ENCODE measurements at regions not wholly inside any gene's neighbourhood (a gene's known extent, or its start where the extent isn't known, plus 50 kb on each side); places are given as distances from the start of the nearest gene placed in this dataset.
A peak's percentile ranks its signal among the peaks of the same experiment; 100 is the strongest.

DNA sequence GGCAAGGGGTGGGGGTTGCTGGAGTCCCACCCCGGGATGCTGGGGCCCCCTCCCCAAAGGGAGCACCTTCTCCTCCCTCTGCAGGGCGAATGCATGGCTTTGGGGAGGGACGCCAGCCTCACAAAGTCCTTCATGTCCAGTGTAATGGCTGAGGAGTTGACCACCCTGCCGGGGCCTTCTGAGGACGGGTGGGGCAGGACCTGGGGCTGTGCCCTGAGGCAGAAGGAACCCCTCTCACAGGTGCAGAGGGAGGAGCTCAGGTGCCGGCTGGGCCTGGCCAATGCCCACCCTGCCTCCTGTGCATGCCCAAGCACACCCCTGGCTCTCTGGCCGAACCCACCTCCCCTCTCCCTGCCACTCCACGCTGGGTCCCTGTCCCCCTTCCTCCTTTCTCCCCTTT is 64.3 kb upstream of the RNU6ATAC start:
- DNase-seq = no peak

- no peak for DNase-seq
Observed at GRCh38 chr9:134229466-134230091, 65.2 kb upstream of the RNU6ATAC start.

- peak; percentile 69 for DNase-seq
Observed at GRCh38 chr9:134230092-134230941, 66.0 kb upstream of the RNU6ATAC start.

DNA sequence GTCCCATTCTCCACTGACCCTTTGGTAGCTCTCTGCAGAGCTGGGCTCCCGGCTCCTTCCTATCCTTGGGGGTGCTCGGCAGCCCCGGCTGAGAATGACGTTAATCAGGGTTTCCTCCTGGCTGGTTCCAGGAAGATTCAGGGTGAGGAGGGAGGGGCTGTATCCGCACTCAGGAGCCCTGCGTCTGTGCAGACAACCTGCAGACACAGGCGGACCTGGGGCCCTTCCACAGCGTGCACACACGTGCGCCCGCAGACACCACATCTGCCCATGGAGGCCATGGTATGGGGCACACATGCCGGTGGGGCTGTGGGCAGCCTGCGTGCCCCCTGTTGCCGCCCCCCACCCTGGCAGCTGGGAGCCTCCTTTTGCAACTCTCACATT is 66.6 kb upstream of the RNU6ATAC start:
- DNase-seq = no peak

DNA sequence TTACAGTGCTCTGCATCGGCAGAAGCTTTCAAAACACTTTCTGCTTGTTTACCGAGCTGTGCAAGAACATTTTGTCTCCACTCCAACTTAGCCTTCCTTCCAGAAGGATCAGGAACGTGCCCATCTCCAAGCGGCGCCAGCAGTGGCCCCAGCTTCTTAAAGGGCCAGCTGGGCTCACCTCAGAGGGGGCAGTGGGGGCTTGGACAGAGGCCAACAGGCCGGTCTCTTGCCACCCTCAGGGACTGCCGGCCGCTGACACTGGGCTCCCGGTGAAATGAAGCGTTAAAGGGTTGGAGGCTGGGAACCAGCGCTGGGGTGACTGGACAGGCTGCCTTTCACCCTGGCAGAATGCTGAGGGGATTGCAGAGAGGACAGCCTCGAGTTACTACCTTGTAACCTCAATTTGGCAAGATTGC is 67.0 kb upstream of the RNU6ATAC start:
- DNase-seq = no peak

DNA sequence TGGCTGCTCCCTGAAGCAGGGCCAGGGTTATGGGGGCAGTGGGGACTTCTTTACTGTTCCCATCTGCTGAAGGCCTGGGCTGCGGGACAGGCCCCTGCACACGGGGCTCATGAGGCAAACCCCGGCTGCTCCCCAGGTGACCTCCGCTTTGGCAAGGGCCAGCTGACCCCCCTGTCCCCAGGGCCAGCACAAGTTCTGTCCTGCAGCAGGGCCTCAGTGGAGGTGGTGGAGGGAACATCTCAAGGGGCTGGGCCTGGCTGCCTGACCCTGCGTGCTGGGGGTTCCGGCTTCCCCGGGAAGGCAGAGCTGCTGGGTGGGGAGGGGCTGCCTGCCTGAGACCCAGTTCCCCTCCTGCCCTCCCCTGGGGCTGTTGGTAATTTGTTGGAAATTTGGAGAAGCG is 67.4 kb upstream of the RNU6ATAC start:
- DNase-seq = no peak

DNA sequence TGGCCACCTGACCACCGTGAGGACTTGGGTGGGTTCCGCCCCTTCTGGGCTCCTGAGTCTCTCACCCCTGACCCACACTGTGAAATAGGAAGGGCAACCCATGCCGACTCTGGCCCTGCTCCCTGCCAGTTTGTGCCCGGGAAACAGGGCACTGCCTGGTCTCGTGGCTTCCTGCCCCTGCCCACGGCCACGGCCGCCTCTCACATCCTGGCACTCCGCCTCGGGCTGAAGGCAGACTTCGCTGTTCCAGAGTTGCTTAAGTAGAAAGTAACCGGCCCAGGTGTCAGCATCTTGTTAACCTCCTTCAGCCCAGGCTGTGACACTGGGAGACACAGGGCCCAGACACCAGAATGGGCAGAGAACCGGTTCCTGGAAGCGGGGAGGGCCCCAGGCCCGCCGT is 68.7 kb upstream of the RNU6ATAC start:
- DNase-seq = no peak

DNA sequence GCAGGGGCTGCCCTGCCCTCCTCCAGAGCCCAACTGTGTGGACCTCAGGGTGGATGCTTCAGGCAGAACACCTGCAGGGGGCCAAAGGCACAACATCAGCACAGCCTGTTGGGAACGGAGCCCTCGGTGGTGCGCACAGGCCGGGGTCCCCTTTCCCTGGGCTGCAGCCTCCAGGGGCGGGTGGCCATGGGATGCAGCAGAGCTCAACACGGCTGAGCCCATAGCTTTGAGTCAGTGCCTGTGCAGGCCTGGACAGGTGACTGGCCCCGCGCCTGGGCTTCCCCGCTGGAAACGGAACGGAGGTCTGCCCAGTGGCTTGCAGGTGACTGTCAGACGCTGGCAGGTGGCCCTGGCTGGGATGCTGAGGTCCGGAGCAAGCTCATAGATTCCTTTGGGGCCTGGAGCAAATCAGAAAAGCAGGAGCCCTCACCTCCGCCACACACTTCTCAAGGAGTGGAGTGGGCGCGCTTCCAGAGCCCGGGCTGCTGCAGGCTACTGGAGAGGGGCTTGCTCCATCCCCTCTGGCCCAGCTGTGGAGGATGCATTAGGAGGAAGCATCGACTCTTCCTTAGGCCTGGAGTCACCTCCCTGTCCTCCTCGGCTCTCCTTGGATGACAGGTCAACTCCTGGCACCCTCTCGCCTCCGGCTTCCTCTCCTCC is 69.8 kb upstream of the RNU6ATAC start:
- DNase-seq = no peak

- no peak for DNase-seq
Observed at GRCh38 chr9:134234687-134235359, 70.5 kb upstream of the RNU6ATAC start.

DNA sequence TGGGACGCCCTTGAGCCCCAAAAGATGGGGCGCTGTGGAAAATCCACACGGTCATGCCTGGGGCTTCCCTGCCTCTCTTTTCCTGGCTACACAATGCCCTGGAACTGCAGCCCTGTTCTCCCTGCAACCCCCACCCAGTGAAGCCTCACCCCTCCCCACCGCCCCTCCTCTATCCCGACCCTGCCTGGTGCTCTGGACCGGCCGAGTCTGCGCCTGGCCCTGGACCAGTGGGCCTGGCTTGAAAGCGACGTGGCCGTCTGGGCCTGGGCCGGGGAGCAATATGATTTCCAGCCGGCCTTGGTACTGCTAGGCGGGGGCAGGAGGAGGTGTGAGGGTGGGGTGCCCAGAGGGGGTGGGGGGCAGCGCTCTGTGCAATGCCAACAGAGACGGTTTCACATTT is 71.0 kb upstream of the RNU6ATAC start:
- no peak for DNase-seq

GRCh38 chr9:134236001-134236421 is 71.6 kb upstream of the RNU6ATAC start:
- no peak for DNase-seq

DNA sequence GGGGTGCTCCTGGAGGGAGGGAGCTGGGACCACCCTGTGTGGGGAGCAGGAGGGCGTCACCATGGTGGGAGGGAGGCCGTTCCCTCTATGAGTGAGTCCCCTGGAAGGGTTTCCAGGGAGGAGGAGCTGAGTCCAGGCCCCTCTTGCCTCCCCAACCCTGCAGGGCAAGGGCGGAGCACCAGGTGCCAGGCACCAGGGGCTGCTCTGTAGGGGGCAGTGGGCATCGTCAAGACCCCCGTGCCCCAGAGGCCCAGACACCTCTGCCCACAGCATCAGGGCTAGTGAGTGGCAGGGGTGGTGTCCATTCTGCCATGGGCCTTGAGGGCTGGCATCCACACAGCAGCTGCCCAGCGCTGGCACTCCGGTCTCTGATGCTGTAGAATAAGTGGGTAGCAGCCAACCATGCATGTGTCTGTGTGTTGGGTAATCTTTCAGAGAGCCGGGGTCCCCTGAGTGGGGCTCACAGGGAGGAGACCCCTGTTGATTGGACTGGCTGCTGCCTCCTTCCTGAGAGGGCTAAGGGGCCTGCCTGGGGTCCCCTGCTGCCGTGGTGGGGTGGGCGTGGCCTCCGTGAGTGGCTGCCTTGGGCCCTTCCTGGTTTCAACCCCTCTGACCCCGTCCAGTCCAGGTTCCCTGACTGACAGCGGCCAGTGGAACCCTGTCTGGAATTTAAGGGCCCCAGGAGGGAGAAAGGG is 72.7 kb upstream of the RNU6ATAC start:
- no peak for DNase-seq

- no peak for DNase-seq
Observed at GRCh38 chr9:134237630-134238265, 73.4 kb upstream of the RNU6ATAC start.

GRCh38 chr9:134239130-134239903 is 75.0 kb upstream of the RNU6ATAC start:
- DNase-seq = no peak

- DNase-seq = no peak
Observed at GRCh38 chr9:134239939-134240338, 75.6 kb upstream of the RNU6ATAC start.

GRCh38 chr9:134240361-134240760 is 76.0 kb upstream of the RNU6ATAC start:
- no peak for DNase-seq

GRCh38 chr9:134242706-134243105 is 78.3 kb upstream of the RNU6ATAC start:
- no peak for DNase-seq

DNA sequence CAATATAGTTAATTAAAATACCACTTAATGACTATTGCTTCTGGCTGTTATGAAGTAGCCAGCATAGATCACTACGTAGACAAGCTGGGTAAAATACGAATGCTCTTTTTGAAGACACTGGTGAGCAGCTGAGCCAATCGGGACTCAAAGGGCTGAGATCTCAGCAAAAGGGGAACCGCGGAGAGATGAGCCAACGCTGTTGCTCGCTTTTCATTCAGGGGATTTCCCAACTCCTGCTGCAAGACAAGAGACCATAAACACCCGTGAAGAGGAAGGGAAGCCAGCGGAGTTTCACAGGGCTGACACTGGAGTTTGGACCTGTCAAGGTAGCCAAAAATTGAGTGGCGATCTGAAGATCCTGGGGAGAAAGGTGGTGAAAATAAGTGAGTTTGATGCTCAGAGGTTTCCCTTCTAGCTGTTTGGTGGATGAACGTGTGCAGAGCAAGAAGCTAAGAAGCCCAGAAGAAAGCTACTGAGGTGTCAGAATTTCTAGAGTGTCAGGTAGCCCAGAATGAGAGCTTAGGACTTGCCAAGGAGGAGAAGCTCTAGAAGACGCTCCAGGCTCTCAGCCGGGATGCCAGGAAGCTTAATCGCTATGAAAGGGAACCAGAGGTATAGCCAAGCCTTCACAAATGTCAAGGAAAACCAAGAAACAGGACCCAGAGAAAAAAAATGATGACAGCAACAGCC is 79.6 kb upstream of the RNU6ATAC start:
- DNase-seq = no peak

GRCh38 chr9:134245179-134245578 is 80.8 kb upstream of the RNU6ATAC start:
- no peak for DNase-seq

DNA sequence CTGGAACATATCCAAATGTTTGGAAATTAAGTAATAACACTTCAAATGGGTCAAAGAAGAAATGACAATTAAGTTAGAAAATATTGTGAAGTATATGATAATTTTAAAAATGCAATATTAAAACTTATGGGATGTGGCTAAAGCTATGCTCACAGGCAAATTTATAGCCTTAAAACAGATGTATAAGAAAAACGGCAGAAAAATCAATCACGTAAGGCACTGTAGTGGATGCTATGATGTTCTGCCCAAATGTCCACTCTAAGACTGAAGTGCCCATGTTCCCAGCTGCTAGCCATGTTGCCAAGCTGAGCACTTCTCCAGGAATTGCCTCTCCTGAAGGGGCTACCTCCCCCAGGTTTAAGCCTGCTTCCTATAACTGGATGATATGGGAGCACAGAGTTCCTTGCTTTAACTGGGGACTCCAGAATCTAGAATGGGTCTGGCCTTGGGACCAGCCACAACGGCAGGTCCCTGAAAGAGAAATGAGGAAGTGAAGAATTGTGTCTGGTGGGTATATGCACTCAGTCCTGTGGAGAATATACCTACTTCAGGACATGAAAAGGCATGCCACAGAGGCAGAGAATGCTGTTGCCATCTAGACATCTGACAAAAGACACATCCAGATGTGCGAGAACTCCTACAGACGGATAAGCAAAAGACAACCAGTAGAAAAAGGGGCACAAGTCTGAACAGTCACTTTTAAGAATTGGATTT is 78.2 kb upstream of the RXRA start:
- DNase-seq = no peak

Data from NCI-H524 treated with DMSO at 0.1 percent for 48 hours (cell line).